IMR-90 (cell line): ENCODE measurements at regions not wholly inside any gene's neighbourhood (a gene's known extent, or its start where the extent isn't known, plus 50 kb on each side); places are given as distances from the start of the nearest gene placed in this dataset.

Experiments
- CHD1 ChIP-seq: IDR thresholded peaks from 2 replicates; pipeline ENCODE4 v1.6.1; 2012; ENCODE audit warnings: low read depth, low read length, improper control_type of control experiment
- CTCF ChIP-seq: conservative IDR thresholded peaks from 2 replicates; pipeline ENCODE4 v1.5.1; 2012; ENCODE audit warnings: mild to moderate bottlenecking, low read depth, low read length, improper control_type of control experiment
- FOS ChIP-seq: fragments of 150-350 bp; IDR thresholded peaks from 2 replicates; pipeline ENCODE4 v1.6.1; 2016; ENCODE audit warnings: low read depth, low read length
- POLR2A ChIP-seq: IDR thresholded peaks from 2 replicates; pipeline ENCODE4 v1.6.1; 2012; ENCODE audit warnings: mild to moderate bottlenecking, low read depth, low read length
- RAD21 ChIP-seq: IDR thresholded peaks from 2 replicates; pipeline ENCODE4 v1.6.1; 2012; ENCODE audit warnings: low read length, improper control_type of control experiment
- RFX5 ChIP-seq: IDR thresholded peaks from 2 replicates; pipeline ENCODE4 v1.8.0; 2012; ENCODE audit warnings: low read depth, mild to moderate bottlenecking, low read length, moderate library complexity
- TF ChIP-seq, protein P1 (sequence below): fragments of 150-350 bp; IDR thresholded peaks from 2 replicates; pipeline ENCODE4 v1.6.1; 2017; ENCODE audit warnings: mild to moderate bottlenecking, antibody characterized with exemption, low read length, low read depth

GRCh38 chr5:124960266-124960665 is 213.8 kb upstream of the ZNF608 start:
- TF ChIP-seq CTCF (no peak), RFX5 (no peak), FOS (no peak), POLR2A (no peak), RAD21 (no peak), CHD1 (no peak)
- TF ChIP-seq, protein P1, sequence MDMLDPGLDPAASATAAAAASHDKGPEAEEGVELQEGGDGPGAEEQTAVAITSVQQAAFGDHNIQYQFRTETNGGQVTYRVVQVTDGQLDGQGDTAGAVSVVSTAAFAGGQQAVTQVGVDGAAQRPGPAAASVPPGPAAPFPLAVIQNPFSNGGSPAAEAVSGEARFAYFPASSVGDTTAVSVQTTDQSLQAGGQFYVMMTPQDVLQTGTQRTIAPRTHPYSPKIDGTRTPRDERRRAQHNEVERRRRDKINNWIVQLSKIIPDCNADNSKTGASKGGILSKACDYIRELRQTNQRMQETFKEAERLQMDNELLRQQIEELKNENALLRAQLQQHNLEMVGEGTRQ: no peak
